OCI-LY1 (cell line): ENCODE measurements at regions not wholly inside any gene's neighbourhood (a gene's known extent, or its start where the extent isn't known, plus 50 kb on each side); places are given as distances from the start of the nearest gene placed in this dataset.

Source experiments
- H2AFZ ChIP-seq: fragments of 200-600 bp; sonication (generic), shearing (Covaris generic); 2 replicates; pipeline ENCODE4 v1.6.0; 2014; ENCODE audit warnings: antibody characterized with exemption, mild to moderate bottlenecking, low read length
- H3F3A ChIP-seq: fragments of 200-600 bp; sonication (generic), shearing (Covaris generic); 2 replicates; pipeline ENCODE4 v1.6.0; 2014; ENCODE audit warnings: mild to moderate bottlenecking, antibody characterized with exemption, low read length, moderate library complexity; ENCODE audit not compliant: insufficient read depth
- H3K27ac ChIP-seq: fragments of 200-600 bp; sonication (generic); 2 replicates; pipeline ENCODE4 v1.5.1; 2014; ENCODE audit warnings: low read length, mixed run types, mild to moderate bottlenecking, low read depth; ENCODE audit not compliant: poor library complexity, severe bottlenecking
- H3K27me3 ChIP-seq: fragments of 200-600 bp; sonication (generic); 2 replicates; pipeline ENCODE4 v1.6.0; 2014; ENCODE audit warnings: antibody characterized with exemption, mild to moderate bottlenecking, low read length, moderate library complexity; ENCODE audit not compliant: insufficient read depth
- H3K36me3 ChIP-seq: fragments of 200-600 bp; sonication (generic); 2 replicates; pipeline ENCODE4 v1.6.1; 2014; ENCODE audit warnings: mild to moderate bottlenecking, antibody characterized with exemption, low read length, moderate library complexity, mixed read lengths; ENCODE audit not compliant: insufficient read depth
- H3K4me1 ChIP-seq: fragments of 200-600 bp; sonication (generic); 2 replicates; pipeline ENCODE4 v1.5.1; 2014; ENCODE audit warnings: mild to moderate bottlenecking, low read length, moderate library complexity; ENCODE audit not compliant: insufficient read depth, severe bottlenecking
- H3K4me2 ChIP-seq: fragments of 200-600 bp; sonication (generic), shearing (Covaris generic); 2 replicates; pipeline ENCODE4 v1.6.1; 2014; ENCODE audit warnings: low read length
- H3K4me3 ChIP-seq: fragments of 200-600 bp; sonication (generic); 2 replicates; pipeline ENCODE4 v1.5.1; 2014; ENCODE audit warnings: low read length, low read depth, mild to moderate bottlenecking, mixed read lengths; ENCODE audit not compliant: poor library complexity, severe bottlenecking
- H3K79me2 ChIP-seq: fragments of 200-600 bp; shearing (Covaris generic); 2 replicates; pipeline ENCODE4 v1.6.1; 2016; ENCODE audit warnings: mixed run types, low read length, mixed read lengths; ENCODE audit not compliant: insufficient read depth
- H3K9ac ChIP-seq: fragments of 200-600 bp; sonication (generic), shearing (Covaris generic); 2 replicates; pipeline ENCODE4 v1.6.1; 2014; ENCODE audit warnings: mild to moderate bottlenecking, low read length, mixed read lengths
- H3K9me2 ChIP-seq: fragments of 200-600 bp; sonication (generic), shearing (Covaris generic); 2 replicates; pipeline ENCODE4 v1.6.1; 2014; ENCODE audit warnings: low read depth, mild to moderate bottlenecking, low read length, mixed read lengths
- H3K9me3 ChIP-seq: fragments of 200-600 bp; shearing (Covaris generic); 2 replicates; pipeline ENCODE4 v1.6.1; 2014; ENCODE audit warnings: low read length, mixed read lengths
- H4K20me1 ChIP-seq: fragments of 200-600 bp; sonication (generic), shearing (Covaris generic); 2 replicates; pipeline ENCODE4 v1.6.0; 2016; ENCODE audit warnings: mild to moderate bottlenecking, low read length; ENCODE audit not compliant: insufficient read depth
- EZH2 ChIP-seq: fragments of 200-600 bp; sonication (generic), shearing (Covaris generic); IDR thresholded peaks from 2 replicates; pipeline ENCODE4 v1.8.0; 2017; ENCODE audit warnings: borderline replicate concordance, mixed run types, mild to moderate bottlenecking, antibody characterized with exemption, low read length, moderate library complexity, mixed read lengths
- TF ChIP-seq, protein P1 (sequence below): fragments of 200-600 bp; sonication (generic), shearing (Covaris generic); IDR thresholded peaks from 2 replicates; pipeline ENCODE4 v1.5.1; 2017; ENCODE audit warnings: mild to moderate bottlenecking, antibody characterized with exemption, low read length, moderate library complexity, mixed read lengths

DNA sequence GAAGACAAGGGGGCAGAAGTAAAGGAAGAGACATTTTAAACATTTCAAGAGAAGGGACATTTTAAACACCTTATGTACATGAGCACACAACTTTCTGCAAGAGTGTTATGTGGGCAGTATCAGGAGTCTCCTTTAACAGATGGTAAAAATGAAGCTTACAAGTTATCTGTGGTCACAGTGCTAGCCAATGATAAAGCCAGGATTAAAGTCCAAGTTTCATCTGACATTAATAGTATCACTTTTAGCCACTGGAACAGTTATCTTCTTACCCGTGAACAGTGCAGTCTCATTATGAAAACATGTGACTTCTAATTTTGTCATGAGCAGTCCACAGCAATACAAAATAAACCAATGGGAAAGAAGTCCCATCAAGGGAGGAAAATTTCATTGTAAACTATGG, 627.9 kb upstream of the AGA start:
- no peak overlapping the region for H3K4me2 ChIP-seq
- no peaks in the 10 kb centered on the region for H3F3A ChIP-seq
- H3K4me3 ChIP-seq: no peak overlapping the region
- H3K79me2 ChIP-seq: no peaks in the 10 kb centered on the region
- H3K9me2 ChIP-seq: no peaks in the 10 kb centered on the region
- no peak overlapping the region for H3K9ac ChIP-seq
- no peak for TF ChIP-seq EZH2
- TF ChIP-seq, protein P1, sequence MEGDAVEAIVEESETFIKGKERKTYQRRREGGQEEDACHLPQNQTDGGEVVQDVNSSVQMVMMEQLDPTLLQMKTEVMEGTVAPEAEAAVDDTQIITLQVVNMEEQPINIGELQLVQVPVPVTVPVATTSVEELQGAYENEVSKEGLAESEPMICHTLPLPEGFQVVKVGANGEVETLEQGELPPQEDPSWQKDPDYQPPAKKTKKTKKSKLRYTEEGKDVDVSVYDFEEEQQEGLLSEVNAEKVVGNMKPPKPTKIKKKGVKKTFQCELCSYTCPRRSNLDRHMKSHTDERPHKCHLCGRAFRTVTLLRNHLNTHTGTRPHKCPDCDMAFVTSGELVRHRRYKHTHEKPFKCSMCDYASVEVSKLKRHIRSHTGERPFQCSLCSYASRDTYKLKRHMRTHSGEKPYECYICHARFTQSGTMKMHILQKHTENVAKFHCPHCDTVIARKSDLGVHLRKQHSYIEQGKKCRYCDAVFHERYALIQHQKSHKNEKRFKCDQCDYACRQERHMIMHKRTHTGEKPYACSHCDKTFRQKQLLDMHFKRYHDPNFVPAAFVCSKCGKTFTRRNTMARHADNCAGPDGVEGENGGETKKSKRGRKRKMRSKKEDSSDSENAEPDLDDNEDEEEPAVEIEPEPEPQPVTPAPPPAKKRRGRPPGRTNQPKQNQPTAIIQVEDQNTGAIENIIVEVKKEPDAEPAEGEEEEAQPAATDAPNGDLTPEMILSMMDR: no peak
- H4K20me1 ChIP-seq: no peaks in the 10 kb centered on the region
- no peaks in the 10 kb centered on the region for H3K9me3 ChIP-seq
- H3K27ac ChIP-seq: no peak overlapping the region
- no peaks in the 10 kb centered on the region for H3K36me3 ChIP-seq
- H3K4me1 ChIP-seq: no peaks in the 10 kb centered on the region
- H3K27me3 ChIP-seq: no peaks in the 10 kb centered on the region
- no peak overlapping the region for H2AFZ ChIP-seq

DNA sequence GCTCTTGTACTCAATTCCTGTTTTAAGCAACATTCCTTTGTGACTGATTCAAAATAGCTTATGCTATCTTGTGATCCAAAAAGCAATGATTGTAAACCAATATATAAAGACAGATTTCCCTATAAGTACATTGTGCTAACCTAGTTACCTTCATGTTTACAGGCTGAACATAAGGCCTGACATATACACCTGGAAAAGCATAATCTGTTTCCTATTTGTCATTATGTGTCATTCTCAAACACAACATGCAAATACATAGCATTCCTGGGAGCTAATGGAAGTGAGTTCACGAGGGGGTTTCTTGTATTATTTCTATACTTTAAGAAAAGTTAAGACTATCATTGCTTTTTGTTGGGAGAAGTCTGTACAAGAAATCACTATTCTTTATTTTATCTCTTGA, 638.1 kb upstream of the AGA start:
- Histone ChIP-seq H3K9me3 (no peaks in the 10 kb centered on the region), H3K9ac (no peak overlapping the region), H4K20me1 (no peaks in the 10 kb centered on the region), H3K27me3 (no peaks in the 10 kb centered on the region), H3K27ac (no peak overlapping the region), H2AFZ (no peak overlapping the region), H3K4me1 (no peaks in the 10 kb centered on the region), H3F3A (no peaks in the 10 kb centered on the region), H3K36me3 (no peaks in the 10 kb centered on the region), H3K4me3 (no peak overlapping the region), H3K9me2 (no peaks in the 10 kb centered on the region), H3K79me2 (no peaks in the 10 kb centered on the region), H3K4me2 (no peak overlapping the region)
- TF ChIP-seq EZH2: no peak
- TF ChIP-seq, protein P1: no peak

DNA sequence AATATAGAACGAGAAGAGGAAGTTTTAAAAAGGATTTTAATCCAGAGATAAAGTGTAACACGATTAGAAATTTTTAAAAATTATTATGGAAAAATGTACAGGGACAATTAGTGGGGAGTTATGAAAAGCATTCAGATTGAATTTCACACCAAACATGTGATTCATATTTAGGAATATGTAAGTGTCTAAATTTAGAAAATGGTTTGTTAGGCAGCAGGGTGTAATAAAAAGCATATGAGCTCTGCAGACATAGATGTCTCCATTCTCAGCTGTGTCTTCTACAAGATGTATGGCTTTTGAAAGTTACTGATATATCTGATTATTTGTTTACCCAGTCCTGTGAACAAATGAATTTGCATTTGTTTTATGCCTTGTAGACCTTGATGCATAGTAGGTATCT, 638.9 kb upstream of the AGA start:
- H3K9ac ChIP-seq: no peak overlapping the region
- H3K4me1 ChIP-seq: no peaks in the 10 kb centered on the region
- no peaks in the 10 kb centered on the region for H3K79me2 ChIP-seq
- no peaks in the 10 kb centered on the region for H3F3A ChIP-seq
- no peaks in the 10 kb centered on the region for H4K20me1 ChIP-seq
- H3K4me3 ChIP-seq: no peak overlapping the region
- no peak for TF ChIP-seq EZH2
- TF ChIP-seq, protein P1: no peak
- H3K9me2 ChIP-seq: no peaks in the 10 kb centered on the region
- H3K9me3 ChIP-seq: no peaks in the 10 kb centered on the region
- no peaks in the 10 kb centered on the region for H3K27me3 ChIP-seq
- no peak overlapping the region for H3K4me2 ChIP-seq
- H3K36me3 ChIP-seq: no peaks in the 10 kb centered on the region
- H2AFZ ChIP-seq: no peak overlapping the region
- H3K27ac ChIP-seq: no peak overlapping the region
